H54 (cell line): ENCODE measurements at regions not wholly inside any gene's neighbourhood (a gene's known extent, or its start where the extent isn't known, plus 50 kb on each side); places are given as distances from the start of the nearest gene placed in this dataset.
"Not testable (repeated sequence)": the region's sequence is repeated elsewhere in the genome, so short reads cannot be mapped to it uniquely, and the experiment has no call there.

Experiments used
- DNase-seq: peaks from one replicate; pipeline ENCODE4 v3.0.0; 2011; ENCODE audit warnings: low spot score, mixed read lengths; ENCODE audit not compliant: insufficient read length
- FAIRE-seq: peaks from 3 replicates; lab custom pipeline; 2011; peaks lifted over from hg19 to GRCh38; lab: Jason Lieb, UNC
- POLR2A ChIP-seq: IDR thresholded peaks from 2 replicates; pipeline ENCODE4 v1.6.1; 2011; ENCODE audit warnings: low read depth, mild to moderate bottlenecking, low read length

DNA sequence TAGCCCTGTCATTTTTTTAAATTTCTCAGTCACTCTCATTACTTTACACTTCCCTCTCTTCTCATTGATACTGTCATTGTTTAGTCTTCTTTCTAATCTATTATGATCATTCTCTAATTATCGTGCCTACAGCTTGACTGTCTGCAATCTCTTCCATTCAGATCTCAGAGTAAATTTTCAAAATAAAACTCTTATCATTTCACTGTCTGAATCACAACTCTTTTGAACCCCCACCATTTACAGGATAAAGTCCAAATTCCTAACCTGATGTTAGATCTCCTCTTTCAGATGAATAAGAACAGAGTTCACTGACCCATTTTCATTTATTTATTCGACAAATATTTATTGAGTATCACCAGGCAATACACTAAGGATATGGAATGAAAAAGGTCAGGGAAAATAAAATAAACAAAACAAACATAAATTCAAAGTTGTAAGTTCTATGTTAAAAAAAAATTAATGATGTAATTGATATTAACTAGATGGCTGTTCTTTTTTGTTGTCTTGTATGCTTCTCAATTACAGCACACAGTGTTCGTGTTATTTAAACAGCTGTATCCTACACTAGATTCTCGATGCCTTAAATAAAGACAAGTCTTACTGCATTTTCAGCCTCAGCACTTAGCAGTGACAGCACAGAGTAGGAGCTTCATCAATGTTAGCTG is 631.0 kb downstream of the IRS1 start:
- DNase-seq (no peak), FAIRE-seq (no peak)
- no peak for TF ChIP-seq POLR2A

DNA sequence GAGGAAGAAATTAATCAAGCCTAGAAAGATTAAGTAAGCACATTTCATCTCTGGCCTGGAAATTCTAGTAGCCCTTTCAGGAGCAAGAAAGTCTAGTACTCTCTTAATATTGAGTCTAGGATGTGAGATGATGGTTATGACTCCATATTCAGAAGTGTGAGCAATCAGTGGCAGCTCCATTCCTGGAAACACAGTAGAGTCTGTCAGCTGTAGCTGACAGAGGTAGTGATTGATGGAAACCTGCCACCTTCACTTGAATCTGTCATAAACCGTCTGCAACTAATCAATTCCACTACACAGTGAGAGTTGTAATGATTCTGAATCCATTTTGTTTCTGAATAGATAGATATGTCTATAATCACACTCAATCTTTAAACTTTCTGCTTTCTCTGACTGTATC is 635.1 kb downstream of the IRS1 start:
- TF ChIP-seq POLR2A: no peak
- no peak for FAIRE-seq
- DNase-seq: no peak

DNA sequence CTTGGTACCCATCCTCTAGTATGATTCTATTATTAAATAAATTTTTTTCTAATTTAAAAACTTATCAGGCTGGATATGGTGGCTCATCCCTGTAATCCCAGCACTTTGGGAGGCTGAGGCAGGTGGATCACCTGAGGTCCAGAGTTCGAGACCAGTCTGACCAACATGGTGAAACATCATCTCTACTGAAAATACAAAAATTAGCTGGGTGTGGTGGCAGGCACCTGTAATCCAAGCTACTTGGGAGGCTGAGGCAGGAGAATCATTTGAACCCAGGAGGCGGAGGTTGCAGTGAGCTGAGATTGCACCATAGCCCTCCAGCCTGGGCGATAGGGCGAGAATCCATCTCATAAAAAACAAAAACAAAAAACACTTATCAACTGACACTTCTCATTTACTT is 639.0 kb downstream of the IRS1 start:
- not testable (repeated sequence) for FAIRE-seq, DNase-seq

DNA sequence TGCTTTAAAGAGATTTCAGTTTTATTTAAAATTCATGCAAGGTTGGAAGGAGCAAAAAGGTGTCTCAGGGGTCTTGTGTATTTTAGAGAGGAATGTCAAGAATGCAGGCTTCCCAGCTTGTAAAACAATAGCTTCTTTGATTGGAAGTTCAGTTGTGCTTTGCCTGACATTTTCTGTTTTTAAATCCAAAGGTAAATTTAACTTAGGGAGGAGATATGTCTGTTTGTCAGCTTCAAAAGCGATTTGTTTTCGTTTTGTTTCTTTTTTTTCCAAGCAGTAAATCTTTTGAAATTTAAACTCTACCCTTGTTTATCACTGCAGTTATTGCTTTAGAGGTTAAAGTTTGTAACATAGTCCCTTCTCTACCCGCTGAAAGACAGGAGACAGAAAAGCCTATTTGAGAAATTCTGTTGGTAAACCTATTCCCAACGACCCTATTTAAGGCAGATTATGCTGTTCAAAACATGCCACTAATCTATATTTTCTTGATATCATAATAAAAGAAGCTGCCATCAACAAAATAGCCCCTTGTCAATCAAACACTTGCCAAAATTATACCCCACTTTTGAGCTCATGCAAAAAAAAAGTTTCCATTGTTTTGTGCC is 639.6 kb downstream of the IRS1 start:
- no peak for DNase-seq
- TF ChIP-seq POLR2A: no peak
- peak; percentile 81 for FAIRE-seq

DNA sequence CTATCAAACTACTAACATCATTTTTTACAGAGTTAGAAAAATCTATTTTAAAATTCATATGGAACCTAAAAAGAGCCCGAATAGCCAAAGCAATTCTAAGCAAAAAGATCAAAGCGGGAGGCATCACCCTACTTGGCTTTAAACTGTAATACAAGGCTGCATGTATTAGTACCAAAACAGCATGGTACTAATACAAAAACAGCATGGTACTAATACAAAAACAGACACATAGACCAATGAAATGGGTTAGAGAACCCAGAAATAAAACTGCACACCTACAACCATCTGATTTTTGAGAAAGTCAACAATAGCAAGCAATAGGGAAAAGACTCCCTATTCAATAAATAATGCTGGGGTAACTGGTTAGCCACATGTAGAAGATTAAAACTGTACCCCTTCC is 640.7 kb downstream of the IRS1 start:
- no peak for FAIRE-seq
- no peak for TF ChIP-seq POLR2A
- DNase-seq: no peak

DNA sequence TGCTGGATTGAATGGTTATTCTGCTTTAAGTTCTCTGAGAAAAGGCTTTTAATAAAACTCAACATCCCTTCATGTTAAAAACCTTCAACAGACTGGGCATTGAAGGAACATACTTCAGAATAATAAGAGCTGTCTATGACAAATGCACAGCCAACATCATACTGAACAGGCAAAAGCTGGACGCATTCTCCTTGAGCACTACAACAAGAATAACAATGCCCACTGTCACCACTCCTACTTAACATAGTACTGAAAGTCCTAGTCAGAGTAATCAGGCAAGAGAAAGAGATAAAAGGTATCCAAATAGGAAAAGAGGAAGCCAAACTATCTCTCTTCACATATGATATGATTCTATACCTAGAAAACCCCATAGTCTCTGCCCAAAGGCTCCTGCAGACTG is 641.4 kb downstream of the IRS1 start:
- no peak for FAIRE-seq
- DNase-seq: no peak
- no peak for TF ChIP-seq POLR2A

DNA sequence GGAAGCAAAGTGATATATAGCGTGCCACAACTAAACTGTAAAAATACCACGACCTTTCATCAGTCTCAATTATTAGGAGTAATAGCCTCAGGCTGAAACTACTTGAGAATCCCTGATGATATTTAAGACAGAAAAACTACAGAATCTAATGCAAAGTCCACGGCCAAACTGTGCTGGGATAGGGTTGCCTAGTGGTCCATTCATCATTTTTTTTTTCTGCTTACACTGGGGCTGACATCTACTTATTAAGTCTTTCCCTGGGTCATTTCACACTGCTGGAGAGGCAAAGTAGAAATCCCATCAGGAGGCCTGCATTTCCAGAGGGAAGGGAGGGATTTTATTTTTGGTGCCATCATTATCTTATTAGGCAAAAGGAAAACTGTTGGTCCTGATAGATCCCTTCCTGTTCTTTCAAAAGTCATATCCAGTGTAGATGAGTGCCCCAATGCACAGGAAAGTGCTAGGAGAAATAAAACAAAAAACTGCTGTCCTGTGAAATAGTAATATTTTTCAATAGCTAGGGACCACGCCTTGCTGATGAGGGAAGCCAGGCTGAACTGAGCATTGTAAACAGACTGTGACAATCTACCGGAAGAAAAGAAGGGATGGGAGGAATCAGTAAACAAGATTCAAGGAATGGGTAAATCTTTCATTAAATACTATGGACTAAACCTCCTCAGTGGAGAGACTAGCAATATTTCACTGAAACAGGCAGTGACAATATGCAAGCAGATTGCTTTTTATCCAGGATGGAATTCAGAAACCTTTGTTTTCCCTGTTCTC is 644.3 kb downstream of the IRS1 start:
- no peak for DNase-seq
- no peak for TF ChIP-seq POLR2A
- FAIRE-seq: no peak

DNA sequence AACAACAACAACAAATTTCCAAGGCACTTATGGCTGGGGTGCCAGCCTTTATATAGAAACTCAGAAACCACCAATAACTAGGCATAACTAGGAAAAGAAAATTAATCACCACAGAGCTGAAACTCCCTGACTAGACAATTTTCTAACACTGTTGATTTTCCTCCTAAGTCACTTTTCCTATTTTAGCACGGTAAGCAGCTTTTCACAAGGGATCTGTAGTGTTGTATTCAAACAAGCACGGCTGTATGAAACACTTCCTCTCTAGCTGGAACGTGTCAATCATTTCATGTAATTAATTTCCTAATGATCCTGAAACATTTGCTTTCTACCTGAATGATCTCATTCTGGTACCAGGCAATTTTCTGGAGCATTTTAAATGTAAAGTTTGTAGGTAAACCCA is 645.0 kb downstream of the IRS1 start:
- DNase-seq: no peak
- FAIRE-seq: no peak
- no peak for TF ChIP-seq POLR2A

DNA sequence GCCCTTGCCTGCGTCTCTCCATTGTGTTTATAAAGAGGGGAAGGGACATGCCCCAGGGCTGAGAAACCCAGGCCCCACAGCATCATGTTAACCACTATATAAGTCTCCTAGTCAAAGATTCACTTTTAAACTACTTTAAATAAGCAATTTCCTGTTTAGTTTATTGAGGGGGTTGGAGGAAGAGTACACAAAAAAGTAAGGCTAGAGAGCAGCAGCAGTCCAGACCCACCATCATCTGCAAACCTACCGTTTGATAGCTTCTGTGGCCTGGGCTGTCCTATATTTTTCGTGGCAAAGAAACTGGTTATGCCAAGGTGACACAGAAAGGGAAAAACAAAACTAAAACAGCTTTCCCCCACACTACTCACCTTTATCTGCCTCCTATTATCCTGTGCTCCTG is 646.1 kb downstream of the IRS1 start:
- FAIRE-seq (no peak), DNase-seq (no peak)
- no peak for TF ChIP-seq POLR2A

DNA sequence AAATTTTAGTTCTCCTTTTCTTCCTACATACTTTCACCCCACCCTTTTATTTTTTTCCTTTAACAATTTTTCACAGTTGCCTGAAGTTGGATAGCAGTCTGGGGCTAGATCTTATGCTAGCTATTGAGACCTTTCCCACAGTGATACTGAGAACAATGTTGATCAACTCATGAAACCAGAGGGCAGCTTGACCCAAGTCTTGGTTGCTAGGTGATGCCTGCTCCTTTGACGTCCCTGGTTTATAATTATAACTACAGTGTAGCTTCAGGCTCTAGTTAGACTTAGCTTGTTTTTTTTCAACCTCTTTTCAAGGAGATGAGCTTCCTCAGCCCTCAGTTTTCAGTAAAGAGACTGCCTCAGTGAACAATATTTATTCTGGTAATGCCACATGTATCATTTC is 648.5 kb downstream of the IRS1 start:
- TF ChIP-seq POLR2A: no peak
- peak; percentile 6 for FAIRE-seq

DNA sequence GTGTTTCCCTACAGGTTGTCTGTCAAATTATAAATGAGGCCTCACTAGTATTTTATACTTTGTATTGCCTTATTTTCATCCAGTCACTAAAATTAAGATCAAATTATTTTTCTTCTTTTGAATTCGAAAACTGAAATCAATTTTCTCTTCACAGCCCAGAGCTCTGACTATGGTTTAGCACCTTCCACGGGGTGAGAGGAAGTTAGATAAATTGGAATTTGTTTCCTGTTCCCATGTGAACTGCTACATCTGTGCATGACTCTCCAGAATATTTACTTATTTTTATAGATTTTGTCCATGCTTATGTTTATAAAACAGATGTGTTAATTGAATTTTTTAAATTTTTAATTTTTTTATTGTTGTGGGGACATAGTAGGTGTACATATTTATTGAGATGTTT is 656.5 kb downstream of the IRS1 start:
- no peak for TF ChIP-seq POLR2A
- no peak for DNase-seq
- FAIRE-seq: no peak

More for the DNA sequence above, 648.5 kb downstream of the IRS1 start:
- no peak for DNase-seq

DNA sequence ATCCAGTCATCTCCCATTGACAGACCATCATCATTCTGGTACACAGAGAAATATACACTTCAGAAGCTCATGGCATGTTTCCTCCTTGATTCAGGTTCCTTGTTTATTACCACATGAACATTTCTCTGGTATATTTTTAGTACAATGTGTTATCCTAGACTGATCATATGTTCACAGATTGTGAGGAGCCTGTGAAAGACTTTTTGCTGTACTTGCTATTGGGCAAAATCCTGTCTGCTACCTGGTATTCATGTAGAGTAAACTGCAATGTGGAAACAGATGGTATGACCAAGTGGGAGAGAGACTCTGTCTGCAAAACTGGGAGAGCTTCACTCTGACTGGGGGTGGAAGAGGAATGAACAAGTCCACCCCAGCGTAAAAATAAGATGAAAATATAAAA is 657.2 kb downstream of the IRS1 start:
- TF ChIP-seq POLR2A: no peak
- FAIRE-seq: no peak
- DNase-seq: no peak

DNA sequence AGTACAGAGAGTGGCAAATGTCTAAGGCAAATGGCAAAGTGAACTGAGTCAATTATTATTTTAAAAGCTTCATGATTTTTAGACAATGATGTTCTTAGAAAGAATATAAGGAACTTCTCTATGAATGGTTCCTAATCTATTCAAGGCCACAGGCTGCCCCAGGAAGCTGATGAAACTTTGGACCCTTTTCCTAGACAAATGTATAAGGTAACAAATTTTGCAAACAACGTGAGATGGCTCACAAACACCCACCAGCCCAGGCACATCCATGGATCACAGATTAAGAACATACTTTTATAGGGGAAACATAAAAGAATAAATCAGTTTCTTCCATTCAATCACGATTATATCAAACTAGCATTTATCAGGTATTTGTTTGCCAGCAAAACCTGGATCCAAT is 659.0 kb downstream of the IRS1 start:
- no peak for FAIRE-seq
- TF ChIP-seq POLR2A: no peak
- no peak for DNase-seq

DNA sequence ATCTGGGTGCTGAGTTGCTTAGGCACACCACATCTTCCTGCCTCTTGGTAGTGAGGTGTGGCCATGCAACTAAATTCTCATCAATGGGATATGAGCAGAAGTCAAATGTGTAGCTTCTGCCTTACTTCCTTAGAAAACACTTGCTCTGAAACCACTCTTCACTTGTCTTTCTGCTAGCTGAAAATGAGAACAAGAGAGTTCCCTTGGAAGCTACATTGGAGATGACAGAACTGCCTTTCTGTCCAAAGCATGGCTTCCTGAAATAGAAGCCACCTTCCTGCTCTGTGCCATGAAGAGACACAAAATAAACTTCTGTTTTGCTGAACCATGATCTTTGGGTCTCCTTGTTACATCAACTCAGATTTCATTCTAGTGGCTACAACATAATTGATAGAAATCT is 659.9 kb downstream of the IRS1 start:
- no peak for TF ChIP-seq POLR2A
- DNase-seq (no peak), FAIRE-seq (no peak)
